OCI-LY1 (cell line): ENCODE measurements at regions not wholly inside any gene's neighbourhood (a gene's known extent, or its start where the extent isn't known, plus 50 kb on each side); places are given as distances from the start of the nearest gene placed in this dataset.

Source experiments
- H2AFZ ChIP-seq: fragments of 200-600 bp; sonication (generic), shearing (Covaris generic); 2 replicates; pipeline ENCODE4 v1.6.0; 2014; ENCODE audit warnings: antibody characterized with exemption, mild to moderate bottlenecking, low read length
- H3F3A ChIP-seq: fragments of 200-600 bp; sonication (generic), shearing (Covaris generic); 2 replicates; pipeline ENCODE4 v1.6.0; 2014; ENCODE audit warnings: mild to moderate bottlenecking, antibody characterized with exemption, low read length, moderate library complexity; ENCODE audit not compliant: insufficient read depth
- H3K27ac ChIP-seq: fragments of 200-600 bp; sonication (generic); 2 replicates; pipeline ENCODE4 v1.5.1; 2014; ENCODE audit warnings: low read length, mixed run types, mild to moderate bottlenecking, low read depth; ENCODE audit not compliant: poor library complexity, severe bottlenecking
- H3K27me3 ChIP-seq: fragments of 200-600 bp; sonication (generic); 2 replicates; pipeline ENCODE4 v1.6.0; 2014; ENCODE audit warnings: antibody characterized with exemption, mild to moderate bottlenecking, low read length, moderate library complexity; ENCODE audit not compliant: insufficient read depth
- H3K36me3 ChIP-seq: fragments of 200-600 bp; sonication (generic); 2 replicates; pipeline ENCODE4 v1.6.1; 2014; ENCODE audit warnings: mild to moderate bottlenecking, antibody characterized with exemption, low read length, moderate library complexity, mixed read lengths; ENCODE audit not compliant: insufficient read depth
- H3K4me1 ChIP-seq: fragments of 200-600 bp; sonication (generic); 2 replicates; pipeline ENCODE4 v1.5.1; 2014; ENCODE audit warnings: mild to moderate bottlenecking, low read length, moderate library complexity; ENCODE audit not compliant: insufficient read depth, severe bottlenecking
- H3K4me2 ChIP-seq: fragments of 200-600 bp; sonication (generic), shearing (Covaris generic); 2 replicates; pipeline ENCODE4 v1.6.1; 2014; ENCODE audit warnings: low read length
- H3K4me3 ChIP-seq: fragments of 200-600 bp; sonication (generic); 2 replicates; pipeline ENCODE4 v1.5.1; 2014; ENCODE audit warnings: low read length, low read depth, mild to moderate bottlenecking, mixed read lengths; ENCODE audit not compliant: poor library complexity, severe bottlenecking
- H3K79me2 ChIP-seq: fragments of 200-600 bp; shearing (Covaris generic); 2 replicates; pipeline ENCODE4 v1.6.1; 2016; ENCODE audit warnings: mixed run types, low read length, mixed read lengths; ENCODE audit not compliant: insufficient read depth
- H3K9ac ChIP-seq: fragments of 200-600 bp; sonication (generic), shearing (Covaris generic); 2 replicates; pipeline ENCODE4 v1.6.1; 2014; ENCODE audit warnings: mild to moderate bottlenecking, low read length, mixed read lengths
- H3K9me2 ChIP-seq: fragments of 200-600 bp; sonication (generic), shearing (Covaris generic); 2 replicates; pipeline ENCODE4 v1.6.1; 2014; ENCODE audit warnings: low read depth, mild to moderate bottlenecking, low read length, mixed read lengths
- H3K9me3 ChIP-seq: fragments of 200-600 bp; shearing (Covaris generic); 2 replicates; pipeline ENCODE4 v1.6.1; 2014; ENCODE audit warnings: low read length, mixed read lengths
- H4K20me1 ChIP-seq: fragments of 200-600 bp; sonication (generic), shearing (Covaris generic); 2 replicates; pipeline ENCODE4 v1.6.0; 2016; ENCODE audit warnings: mild to moderate bottlenecking, low read length; ENCODE audit not compliant: insufficient read depth
- EZH2 ChIP-seq: fragments of 200-600 bp; sonication (generic), shearing (Covaris generic); IDR thresholded peaks from 2 replicates; pipeline ENCODE4 v1.8.0; 2017; ENCODE audit warnings: borderline replicate concordance, mixed run types, mild to moderate bottlenecking, antibody characterized with exemption, low read length, moderate library complexity, mixed read lengths
- TF ChIP-seq, protein P1 (sequence below): fragments of 200-600 bp; sonication (generic), shearing (Covaris generic); IDR thresholded peaks from 2 replicates; pipeline ENCODE4 v1.5.1; 2017; ENCODE audit warnings: mild to moderate bottlenecking, antibody characterized with exemption, low read length, moderate library complexity, mixed read lengths

DNA sequence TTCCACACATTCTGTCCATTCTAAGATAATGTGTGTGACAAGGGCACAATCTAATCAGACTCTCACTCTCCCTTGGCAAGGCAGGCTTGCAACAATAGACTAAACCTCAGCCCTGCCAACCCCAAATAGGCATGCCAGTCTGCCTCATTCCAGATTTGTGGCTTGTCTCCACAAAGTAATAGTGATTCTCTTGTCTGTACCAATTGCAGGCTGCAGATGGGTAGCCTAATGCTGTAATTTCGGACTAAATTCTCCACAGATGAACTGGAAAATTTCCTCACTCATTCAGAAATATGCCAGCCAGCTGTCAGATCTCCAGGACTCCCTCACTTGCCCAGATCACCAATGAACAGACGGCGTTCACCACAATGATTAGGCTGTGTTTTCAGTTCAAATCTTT lies 413.6 kb downstream of the ELAVL2 start:
- no peaks in the 10 kb centered on the region for H3K27me3 ChIP-seq
- no peaks in the 10 kb centered on the region for H3K9me2 ChIP-seq
- TF ChIP-seq, protein P1, sequence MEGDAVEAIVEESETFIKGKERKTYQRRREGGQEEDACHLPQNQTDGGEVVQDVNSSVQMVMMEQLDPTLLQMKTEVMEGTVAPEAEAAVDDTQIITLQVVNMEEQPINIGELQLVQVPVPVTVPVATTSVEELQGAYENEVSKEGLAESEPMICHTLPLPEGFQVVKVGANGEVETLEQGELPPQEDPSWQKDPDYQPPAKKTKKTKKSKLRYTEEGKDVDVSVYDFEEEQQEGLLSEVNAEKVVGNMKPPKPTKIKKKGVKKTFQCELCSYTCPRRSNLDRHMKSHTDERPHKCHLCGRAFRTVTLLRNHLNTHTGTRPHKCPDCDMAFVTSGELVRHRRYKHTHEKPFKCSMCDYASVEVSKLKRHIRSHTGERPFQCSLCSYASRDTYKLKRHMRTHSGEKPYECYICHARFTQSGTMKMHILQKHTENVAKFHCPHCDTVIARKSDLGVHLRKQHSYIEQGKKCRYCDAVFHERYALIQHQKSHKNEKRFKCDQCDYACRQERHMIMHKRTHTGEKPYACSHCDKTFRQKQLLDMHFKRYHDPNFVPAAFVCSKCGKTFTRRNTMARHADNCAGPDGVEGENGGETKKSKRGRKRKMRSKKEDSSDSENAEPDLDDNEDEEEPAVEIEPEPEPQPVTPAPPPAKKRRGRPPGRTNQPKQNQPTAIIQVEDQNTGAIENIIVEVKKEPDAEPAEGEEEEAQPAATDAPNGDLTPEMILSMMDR, result no peak
- no peak for TF ChIP-seq EZH2
- H3K4me3 ChIP-seq, result no peak overlapping the region
- H3F3A ChIP-seq, result no peaks in the 10 kb centered on the region
- no peaks in the 10 kb centered on the region for H3K79me2 ChIP-seq
- H3K36me3 ChIP-seq, result no peaks in the 10 kb centered on the region
- H4K20me1 ChIP-seq, result no peaks in the 10 kb centered on the region
- no peaks in the 10 kb centered on the region for H3K9me3 ChIP-seq
- H3K27ac ChIP-seq, result no peak overlapping the region
- no peak overlapping the region for H3K9ac ChIP-seq
- H2AFZ ChIP-seq, result no peak overlapping the region
- H3K4me1 ChIP-seq, result no peaks in the 10 kb centered on the region
- H3K4me2 ChIP-seq, result no peak overlapping the region

DNA sequence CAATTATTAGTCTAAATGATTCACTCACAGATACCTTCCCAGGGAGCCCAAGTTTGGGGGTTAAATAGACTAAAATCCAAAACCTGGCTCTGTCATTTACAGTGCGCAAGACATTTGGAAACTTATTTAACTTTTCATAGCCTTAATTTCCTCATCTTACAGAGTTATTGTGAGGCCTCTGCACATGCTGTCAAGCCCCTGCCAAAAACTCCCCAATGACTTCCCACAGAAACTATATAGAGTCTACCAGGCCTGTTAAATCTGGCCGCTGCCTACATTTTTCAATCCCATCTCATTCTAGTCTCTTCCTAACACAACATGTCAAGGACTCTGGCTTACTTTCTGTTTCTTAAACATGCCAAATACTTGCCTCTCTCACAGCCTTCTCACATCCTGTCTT lies 412.5 kb downstream of the ELAVL2 start:
- no peaks in the 10 kb centered on the region for H3K4me1 ChIP-seq
- H2AFZ ChIP-seq, result no peak overlapping the region
- no peak overlapping the region for H3K4me2 ChIP-seq
- no peaks in the 10 kb centered on the region for H3F3A ChIP-seq
- H3K79me2 ChIP-seq, result no peaks in the 10 kb centered on the region
- no peaks in the 10 kb centered on the region for H3K36me3 ChIP-seq
- no peaks in the 10 kb centered on the region for H4K20me1 ChIP-seq
- H3K27me3 ChIP-seq, result no peaks in the 10 kb centered on the region
- no peak overlapping the region for H3K4me3 ChIP-seq
- no peak for TF ChIP-seq EZH2
- TF ChIP-seq, protein P1, result no peak
- no peak overlapping the region for H3K27ac ChIP-seq
- no peaks in the 10 kb centered on the region for H3K9me2 ChIP-seq
- no peaks in the 10 kb centered on the region for H3K9me3 ChIP-seq
- H3K9ac ChIP-seq, result no peak overlapping the region

DNA sequence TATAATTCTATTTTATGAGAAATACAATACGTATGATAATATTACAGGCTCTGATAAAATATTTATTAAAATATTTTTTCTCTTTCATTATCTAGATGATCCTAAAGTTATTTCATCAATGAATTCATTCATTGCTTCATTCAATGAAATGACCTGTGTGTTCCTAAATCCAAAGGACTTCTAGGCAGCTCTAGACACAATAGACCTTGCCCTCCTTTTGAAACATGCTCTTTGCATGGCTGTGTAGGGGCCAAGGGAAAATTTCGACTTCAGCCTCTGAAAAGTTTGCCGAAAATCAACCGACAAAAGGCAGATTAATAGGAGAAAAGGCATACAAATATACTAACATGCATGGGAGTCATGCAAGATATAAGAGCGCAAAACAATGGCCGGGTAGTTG lies 402.0 kb downstream of the ELAVL2 start:
- no peak overlapping the region for H3K4me2 ChIP-seq
- H3K4me3 ChIP-seq, result no peak overlapping the region
- no peaks in the 10 kb centered on the region for H3K36me3 ChIP-seq
- H3K9me3 ChIP-seq, result no peaks in the 10 kb centered on the region
- H3K79me2 ChIP-seq, result no peaks in the 10 kb centered on the region
- no peak overlapping the region for H2AFZ ChIP-seq
- no peak for TF ChIP-seq EZH2
- TF ChIP-seq, protein P1, result no peak
- H3K9ac ChIP-seq, result no peak overlapping the region
- no peaks in the 10 kb centered on the region for H4K20me1 ChIP-seq
- H3F3A ChIP-seq, result no peaks in the 10 kb centered on the region
- H3K4me1 ChIP-seq, result no peaks in the 10 kb centered on the region
- H3K27me3 ChIP-seq, result no peaks in the 10 kb centered on the region
- no peak overlapping the region for H3K27ac ChIP-seq
- no peaks in the 10 kb centered on the region for H3K9me2 ChIP-seq
